ENCODE measurements at regions not wholly inside any gene's neighbourhood (a gene's known extent, or its start where the extent isn't known, plus 50 kb on each side); places are given as distances from the start of the nearest gene placed in this dataset.

- Histone ChIP-seq H3K36me3 (ENCODE audit: control insufficient read depth, insufficient read depth, low read length) (no peaks in the 10 kb centered on the region), H4K20me1 (ENCODE audit: control insufficient read depth, extremely low read depth, insufficient read depth, low read length) (no peaks in the 10 kb centered on the region), H2AFZ (ENCODE audit: low read length) (no peak overlapping the region), H3K27ac (ENCODE audit: insufficient read depth, low read length) (no peak overlapping the region), H3K79me2 (ENCODE audit: control insufficient read depth, insufficient read depth, low read length) (no peaks in the 10 kb centered on the region), H3K4me1 (ENCODE audit: control insufficient read depth, extremely low read depth, insufficient read depth, low read length) (no peaks in the 10 kb centered on the region), H3K4me3 (replicated peaks in 1 of 4; ENCODE audit: control extremely low read depth in 1 of 4, insufficient read depth in 1 of 4, low read depth in 3 of 4, low read length in 4 of 4) (no peak overlapping the region), H3K4me2 (ENCODE audit: extremely low read depth, insufficient read depth, low read length) (no peak overlapping the region), H3K9me3 (ENCODE audit: control insufficient read depth, insufficient read depth, low read depth, low read length) (no peaks in the 10 kb centered on the region), H3K27me3 (ENCODE audit: control insufficient read depth, insufficient read depth, low read length) (no peaks in the 10 kb centered on the region), H3K9ac (ENCODE audit: insufficient read depth, low read length) (no peak overlapping the region)
- DNase-seq (ENCODE audit: low read depth in 2 of 2) = no peak
- TF ChIP-seq CTCF (conservative IDR thresholded peaks at IDR 0.05 in 1 of 2, IDR thresholded peaks at IDR 0.05 in 1 of 2; ENCODE audit: low read depth in 1 of 2, low read length in 2 of 2) (no peak), EZH2 (IDR thresholded peaks at IDR 0.05; ENCODE audit: low read length, missing control alignments) (no peak)
Measured at GRCh38 chr16:50425044-50425443, 56.3 kb upstream of the BRD7 start.

GRCh38 chr16:50422926-50423325 lies 54.1 kb upstream of the BRD7 start:
- Histone ChIP-seq H3K79me2 (ENCODE audit: control insufficient read depth, insufficient read depth, low read length) (no peaks in the 10 kb centered on the region), H2AFZ (ENCODE audit: low read length) (no peak overlapping the region)
- TF ChIP-seq CTCF (conservative IDR thresholded peaks at IDR 0.05 in 1 of 2, IDR thresholded peaks at IDR 0.05 in 1 of 2; ENCODE audit: low read depth in 1 of 2, low read length in 2 of 2) = no peak
- no peak for TF ChIP-seq EZH2 (IDR thresholded peaks at IDR 0.05; ENCODE audit: low read length, missing control alignments)

GRCh38 chr16:50419116-50419515 lies 50.3 kb upstream of the BRD7 start:
- TF ChIP-seq EZH2 (IDR thresholded peaks at IDR 0.05; ENCODE audit: low read length, missing control alignments) (no peak), CTCF (conservative IDR thresholded peaks at IDR 0.05 in 1 of 2, IDR thresholded peaks at IDR 0.05 in 1 of 2; ENCODE audit: low read depth in 1 of 2, low read length in 2 of 2) (no peak)
- no peaks in the 10 kb centered on the region for H3K27me3 ChIP-seq (ENCODE audit: control insufficient read depth, insufficient read depth, low read length)
- no peak for DNase-seq (ENCODE audit: low read depth in 2 of 2)
- no peaks in the 10 kb centered on the region for H3K9me3 ChIP-seq (ENCODE audit: control insufficient read depth, insufficient read depth, low read depth, low read length)
- H3K4me1 ChIP-seq (ENCODE audit: control insufficient read depth, extremely low read depth, insufficient read depth, low read length) = no peaks in the 10 kb centered on the region
- H3K4me2 ChIP-seq (ENCODE audit: extremely low read depth, insufficient read depth, low read length) = no peak overlapping the region
- H3K79me2 ChIP-seq (ENCODE audit: control insufficient read depth, insufficient read depth, low read length) = no peaks in the 10 kb centered on the region
- H3K27ac ChIP-seq (ENCODE audit: insufficient read depth, low read length) = no peak overlapping the region
- H3K36me3 ChIP-seq (ENCODE audit: control insufficient read depth, insufficient read depth, low read length) = no peaks in the 10 kb centered on the region
- H3K9ac ChIP-seq (ENCODE audit: insufficient read depth, low read length) = no peak overlapping the region
- no peak overlapping the region for H2AFZ ChIP-seq (ENCODE audit: low read length)
- no peak overlapping the region for H3K4me3 ChIP-seq (replicated peaks in 1 of 4; ENCODE audit: control extremely low read depth in 1 of 4, insufficient read depth in 1 of 4, low read depth in 3 of 4, low read length in 4 of 4)
- no peaks in the 10 kb centered on the region for H4K20me1 ChIP-seq (ENCODE audit: control insufficient read depth, extremely low read depth, insufficient read depth, low read length)

More at GRCh38 chr16:50422926-50423325, 54.1 kb upstream of the BRD7 start:
- DNase-seq (ENCODE audit: low read depth in 2 of 2) = no peak
- Histone ChIP-seq H3K9me3 (ENCODE audit: control insufficient read depth, insufficient read depth, low read depth, low read length) (no peaks in the 10 kb centered on the region), H4K20me1 (ENCODE audit: control insufficient read depth, extremely low read depth, insufficient read depth, low read length) (no peaks in the 10 kb centered on the region), H3K4me3 (replicated peaks in 1 of 4; ENCODE audit: control extremely low read depth in 1 of 4, insufficient read depth in 1 of 4, low read depth in 3 of 4, low read length in 4 of 4) (no peak overlapping the region), H3K27ac (ENCODE audit: insufficient read depth, low read length) (no peak overlapping the region), H3K4me2 (ENCODE audit: extremely low read depth, insufficient read depth, low read length) (no peak overlapping the region), H3K36me3 (ENCODE audit: control insufficient read depth, insufficient read depth, low read length) (no peaks in the 10 kb centered on the region), H3K4me1 (ENCODE audit: control insufficient read depth, extremely low read depth, insufficient read depth, low read length) (no peaks in the 10 kb centered on the region), H3K9ac (ENCODE audit: insufficient read depth, low read length) (no peak overlapping the region), H3K27me3 (ENCODE audit: control insufficient read depth, insufficient read depth, low read length) (no peaks in the 10 kb centered on the region)
